KMS-11 (cell line): ENCODE measurements at regions not wholly inside any gene's neighbourhood (a gene's known extent, or its start where the extent isn't known, plus 50 kb on each side); places are given as distances from the start of the nearest gene placed in this dataset.

Source experiments
- H2AFZ ChIP-seq: fragments of 200-600 bp; sonication (generic); 2 replicates; pipeline ENCODE4 v1.6.1; 2016; ENCODE audit warnings: antibody characterized with exemption, mixed run types, low read depth
- H3K27ac ChIP-seq: fragments of 200-600 bp; sonication (generic); 2 replicates; pipeline ENCODE4 v1.6.1; 2016; ENCODE audit warnings: mild to moderate bottlenecking, mixed run types
- H3K27me3 ChIP-seq: fragments of 200-600 bp; sonication (generic); 2 replicates; pipeline ENCODE4 v1.6.1; 2017; ENCODE audit warnings: mild to moderate bottlenecking, low read depth, mixed run types, moderate library complexity; ENCODE audit not compliant: insufficient read depth
- H3K36me3 ChIP-seq: fragments of 200-600 bp; sonication (generic); 2 replicates; pipeline ENCODE4 v1.6.1; 2017; ENCODE audit warnings: mild to moderate bottlenecking, mixed run types; ENCODE audit not compliant: insufficient read depth
- H3K4me1 ChIP-seq: fragments of 200-600 bp; sonication (generic); 2 replicates; pipeline ENCODE4 v1.6.1; 2016; ENCODE audit warnings: mild to moderate bottlenecking, low read depth, mixed run types; ENCODE audit not compliant: poor library complexity, severe bottlenecking
- H3K4me2 ChIP-seq: fragments of 200-600 bp; sonication (generic); 2 replicates; pipeline ENCODE4 v1.7.0; 2016; ENCODE audit warnings: mild to moderate bottlenecking, mixed run types
- H3K4me3 ChIP-seq: fragments of 200-600 bp; sonication (generic); IDR thresholded peaks from 2 replicates; pipeline ENCODE4 v1.6.1; 2017; ENCODE audit warnings: low read depth, low read length, mixed read lengths; ENCODE audit not compliant: insufficient read depth
- H3K79me2 ChIP-seq: fragments of 200-600 bp; sonication (generic); 2 replicates; pipeline ENCODE4 v1.6.1; 2016; ENCODE audit warnings: low read depth, mixed run types; ENCODE audit not compliant: insufficient read depth
- H3K9ac ChIP-seq: fragments of 200-600 bp; sonication (generic); 2 replicates; pipeline ENCODE4 v1.6.1; 2016; ENCODE audit warnings: mild to moderate bottlenecking, mixed run types
- H4K20me1 ChIP-seq: fragments of 200-600 bp; sonication (generic); 2 replicates; pipeline ENCODE4 v1.6.1; 2016; ENCODE audit warnings: mild to moderate bottlenecking, mixed run types; ENCODE audit not compliant: insufficient read depth
- CTCF ChIP-seq: fragments of 200-600 bp; sonication (generic); conservative IDR thresholded peaks from 2 replicates; pipeline ENCODE4 v1.6.1; 2017; ENCODE audit warnings: low read depth, mild to moderate bottlenecking, antibody characterized with exemption, low read length, moderate library complexity, mixed read lengths

- TF ChIP-seq CTCF, result no peak
- peaks cover 13% of the 10 kb centered on the region for H3K4me1 ChIP-seq
- no peaks in the 10 kb centered on the region for H4K20me1 ChIP-seq
- H3K27me3 ChIP-seq, result no peaks in the 10 kb centered on the region
- no peak overlapping the region for H3K27ac ChIP-seq
- H3K36me3 ChIP-seq, result no peaks in the 10 kb centered on the region
- H2AFZ ChIP-seq, result no peak overlapping the region
- H3K4me2 ChIP-seq, result no peak overlapping the region
- no peak overlapping the region for H3K9ac ChIP-seq
- H3K79me2 ChIP-seq, result no peaks in the 10 kb centered on the region
- H3K4me3 ChIP-seq, result no peak overlapping the region
Measured at GRCh38 chr4:95742872-95743271, 97.0 kb upstream of the PDHA2 start.

GRCh38 chr4:95742179-95742578, 97.7 kb upstream of the PDHA2 start:
- no peak for TF ChIP-seq CTCF
- H3K4me3 ChIP-seq, result no peak overlapping the region

GRCh38 chr4:95732061-95732460, 107.8 kb upstream of the PDHA2 start:
- H3K27ac ChIP-seq, result no peak overlapping the region
- no peak overlapping the region for H3K4me2 ChIP-seq
- H2AFZ ChIP-seq, result no peak overlapping the region
- no peak overlapping the region for H3K9ac ChIP-seq
- no peaks in the 10 kb centered on the region for H3K79me2 ChIP-seq
- H3K36me3 ChIP-seq, result no peaks in the 10 kb centered on the region
- peaks cover 23% of the 10 kb centered on the region for H3K4me1 ChIP-seq
- no peak overlapping the region for H3K4me3 ChIP-seq
- H4K20me1 ChIP-seq, result no peaks in the 10 kb centered on the region
- TF ChIP-seq CTCF, result no peak
- H3K27me3 ChIP-seq, result no peaks in the 10 kb centered on the region

More at GRCh38 chr4:95742179-95742578, 97.7 kb upstream of the PDHA2 start:
- Histone ChIP-seq H3K4me2 (no peak overlapping the region), H3K9ac (no peak overlapping the region), H3K27ac (no peak overlapping the region), H3K79me2 (no peaks in the 10 kb centered on the region), H3K27me3 (no peaks in the 10 kb centered on the region), H4K20me1 (no peaks in the 10 kb centered on the region), H2AFZ (no peak overlapping the region), H3K4me1 (peaks cover 13% of the 10 kb centered on the region), H3K36me3 (no peaks in the 10 kb centered on the region)

GRCh38 chr4:95729596-95729995, 110.3 kb upstream of the PDHA2 start:
- TF ChIP-seq CTCF, result no peak

More at GRCh38 chr4:95729596-95729995, 110.3 kb upstream of the PDHA2 start:
- Histone ChIP-seq H3K4me1 (peaks cover 24% of the 10 kb centered on the region), H3K36me3 (no peaks in the 10 kb centered on the region), H3K27ac (no peak overlapping the region), H3K9ac (no peak overlapping the region), H4K20me1 (no peaks in the 10 kb centered on the region), H3K27me3 (no peaks in the 10 kb centered on the region), H3K4me2 (no peak overlapping the region), H3K4me3 (no peak overlapping the region), H3K79me2 (no peaks in the 10 kb centered on the region), H2AFZ (no peak overlapping the region)
